ENCODE measurements at regions not wholly inside any gene's neighbourhood (a gene's known extent, or its start where the extent isn't known, plus 50 kb on each side); places are given as distances from the start of the nearest gene placed in this dataset.

DNA sequence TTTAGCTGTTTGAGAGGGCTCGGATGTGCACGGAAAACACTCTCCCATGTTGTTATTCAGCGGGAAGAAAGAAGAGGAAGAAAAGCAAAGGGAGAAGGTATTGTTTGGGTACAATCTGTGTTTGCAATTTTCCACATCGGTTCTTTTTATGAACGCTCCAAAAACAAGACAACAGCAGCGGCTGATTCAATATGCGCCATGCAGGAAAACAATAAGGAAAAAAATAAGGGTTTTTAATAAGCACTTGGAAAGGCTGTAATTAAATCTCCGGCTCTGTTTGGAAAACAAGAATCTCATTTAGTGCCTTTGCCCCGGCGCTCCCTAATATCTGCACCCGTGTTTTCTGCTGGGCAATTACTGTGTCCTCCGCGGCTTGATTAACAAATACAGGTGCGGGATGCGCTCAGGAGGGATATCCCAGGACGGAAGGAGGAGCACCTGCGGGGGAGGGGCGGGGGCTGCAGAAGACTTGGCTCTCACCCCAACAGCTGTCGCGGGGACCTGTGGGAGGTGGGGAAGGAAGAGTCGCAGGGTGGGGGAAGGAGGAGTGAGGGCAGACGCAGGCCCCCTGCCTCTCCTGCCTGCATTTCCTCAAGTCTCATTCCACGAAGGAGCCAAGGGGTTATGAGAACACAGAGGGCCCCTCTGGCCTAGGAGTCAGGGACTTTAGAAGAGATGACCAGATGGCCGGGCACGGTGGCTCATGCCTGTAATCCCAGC is 181.5 kb upstream of the PODXL start:
- no peak for DNase-seq (ENCODE audit: low read depth in 2 of 2)

DNA sequence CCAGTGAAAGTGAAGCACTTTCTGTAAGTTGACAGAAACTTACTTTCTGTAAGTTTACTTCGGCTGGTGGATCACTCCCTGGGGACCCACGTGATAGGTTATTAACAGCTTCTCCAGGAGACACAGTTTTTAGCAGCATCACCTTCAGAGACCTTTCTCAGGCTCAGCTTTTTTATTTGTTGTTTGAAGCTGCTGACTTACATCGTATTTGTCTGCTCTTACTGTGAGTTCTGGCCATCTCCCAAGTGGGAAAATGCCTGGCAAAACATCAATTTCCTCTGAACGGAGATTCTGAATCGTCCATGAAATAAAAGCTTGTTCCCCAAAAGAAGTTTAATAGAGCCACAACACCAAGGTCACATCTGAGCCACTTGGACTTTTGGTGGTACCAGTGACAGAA is 178.7 kb upstream of the PODXL start:
- peak in 1 of 2 donors; percentile 60 for DNase-seq (ENCODE audit: low read depth in 2 of 2)

DNA sequence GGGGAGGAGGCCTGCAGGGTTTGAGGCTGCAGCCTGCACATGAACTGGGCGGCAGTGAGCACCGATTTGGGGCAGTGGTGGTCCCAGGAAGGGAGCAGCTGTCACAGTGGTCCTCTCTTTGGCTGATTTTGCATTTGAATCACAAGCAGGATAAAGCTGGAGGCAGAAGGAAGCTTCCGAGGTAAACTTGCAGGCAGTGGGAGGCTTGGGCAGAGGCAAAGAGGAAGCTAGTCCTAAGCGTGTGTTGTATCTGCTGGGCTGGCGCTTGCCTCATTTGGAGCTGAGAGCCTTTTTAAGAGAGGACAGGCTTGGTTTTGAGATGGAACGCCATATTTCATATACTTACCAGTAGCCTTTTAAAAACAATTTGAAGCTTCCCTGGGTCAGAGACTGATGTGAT is 177.2 kb upstream of the PODXL start:
- no peak for DNase-seq (ENCODE audit: low read depth in 2 of 2)

DNA sequence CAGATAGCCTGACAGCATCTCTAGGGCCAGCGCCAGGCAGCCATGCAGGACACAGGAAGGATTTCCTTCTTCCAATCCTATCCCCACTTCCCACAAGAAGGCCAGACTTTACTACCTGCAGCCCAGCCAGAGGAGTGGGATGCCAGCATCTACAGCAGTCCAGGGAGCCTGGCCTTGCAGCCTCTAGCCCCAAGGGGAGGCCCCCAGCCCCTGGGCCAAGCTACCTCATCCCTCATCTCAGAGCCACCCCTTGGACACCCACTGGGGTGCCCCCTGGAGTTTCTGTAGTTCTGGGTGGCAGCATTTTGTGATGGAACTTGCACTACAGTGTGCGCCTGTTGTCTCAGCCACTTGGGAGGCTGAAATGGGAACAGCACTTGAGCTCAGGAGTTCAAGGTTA is 170.8 kb upstream of the PODXL start:
- DNase-seq (ENCODE audit: low read depth in 2 of 2), result no peak

DNA sequence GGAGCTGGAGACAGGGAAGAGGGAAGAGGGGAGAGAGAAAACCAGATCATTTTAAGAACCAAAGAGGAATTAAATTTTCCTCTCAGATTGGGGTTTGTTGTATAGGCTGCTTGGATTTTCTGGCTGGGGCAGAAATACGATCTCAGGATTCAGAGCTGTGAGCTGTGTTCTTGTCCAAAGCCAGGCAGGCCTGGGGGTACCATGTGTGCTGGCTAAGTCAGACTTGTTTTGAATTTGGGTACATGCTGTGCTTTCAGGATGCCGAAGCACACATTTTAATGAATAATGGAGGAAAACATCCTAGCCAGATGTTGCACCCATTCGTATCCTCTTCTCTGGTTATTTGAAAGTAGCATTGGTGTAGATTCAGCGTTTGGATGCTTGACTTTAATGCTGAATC is 170.3 kb upstream of the PODXL start:
- no peak for DNase-seq (ENCODE audit: low read depth in 2 of 2)

DNA sequence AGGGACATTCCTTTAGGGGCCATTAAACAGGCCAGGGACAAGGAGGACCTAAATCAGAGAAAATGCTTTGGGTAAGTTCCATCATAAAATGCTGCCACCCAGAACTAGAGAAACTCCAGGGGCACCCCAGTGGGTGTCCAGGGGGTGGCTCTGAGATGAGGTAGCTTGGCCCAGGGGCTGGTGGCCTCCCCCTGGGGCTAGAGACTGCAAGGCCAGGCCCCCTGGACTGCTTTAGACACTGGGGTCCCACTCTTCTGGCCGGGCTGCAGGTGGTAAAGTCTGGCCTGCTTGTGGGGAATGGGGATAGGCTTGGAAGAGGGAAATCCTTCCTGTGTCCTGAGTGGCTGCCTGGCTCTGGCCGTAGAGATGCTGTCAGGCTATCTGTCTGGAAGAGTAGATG is 169.6 kb upstream of the PODXL start:
- DNase-seq (ENCODE audit: low read depth in 2 of 2), result no peak

DNA sequence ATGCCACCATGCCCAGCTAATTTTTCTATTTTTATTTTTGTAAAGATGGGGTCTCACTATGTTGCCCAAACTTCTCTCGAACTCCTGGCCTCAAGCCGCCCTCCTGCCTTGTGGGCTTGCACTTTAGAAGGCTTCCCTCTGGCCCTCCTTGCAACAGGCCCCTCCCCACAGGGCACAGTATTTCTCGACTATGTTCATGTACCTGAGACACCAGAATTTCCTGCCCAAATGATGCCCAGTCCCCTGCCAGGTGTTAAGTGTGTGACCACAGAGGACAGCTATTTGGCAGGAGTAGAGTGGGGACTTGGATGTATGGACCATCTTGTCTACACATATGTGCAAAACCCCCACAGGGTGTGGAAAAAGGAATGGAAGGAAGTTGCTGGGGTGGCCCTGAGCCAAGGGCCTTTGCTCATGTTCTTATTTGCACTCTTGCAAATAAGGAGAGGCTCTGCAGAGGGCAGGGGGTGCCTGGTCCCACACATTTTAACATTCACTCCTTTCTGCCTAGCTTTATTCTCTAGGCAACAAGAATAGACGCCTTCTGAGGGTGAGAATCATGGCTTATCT is 168.4 kb upstream of the PODXL start:
- no peak for DNase-seq (ENCODE audit: low read depth in 2 of 2)

DNA sequence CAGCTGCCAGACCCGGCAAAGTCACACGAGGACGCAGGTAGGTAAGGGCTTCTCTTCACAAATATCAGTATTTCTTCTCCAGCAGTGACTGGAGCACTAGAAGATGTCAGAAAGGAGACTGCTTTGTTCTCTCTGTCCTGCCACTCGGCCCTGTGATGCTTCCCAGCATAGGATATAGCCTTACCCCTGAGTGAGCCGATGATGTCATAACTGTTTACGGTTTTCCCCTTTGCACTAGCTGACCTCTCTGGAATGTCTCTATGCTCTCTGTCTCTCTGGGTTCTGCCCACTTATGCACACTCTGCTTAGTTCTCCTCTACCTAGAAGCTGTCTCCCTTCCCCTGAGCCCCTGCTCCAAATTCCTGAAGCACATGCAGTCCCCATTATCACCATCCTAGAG is 167.5 kb upstream of the PODXL start:
- DNase-seq (ENCODE audit: low read depth in 2 of 2), result peak in 1 of 2 donors; percentile 32

DNA sequence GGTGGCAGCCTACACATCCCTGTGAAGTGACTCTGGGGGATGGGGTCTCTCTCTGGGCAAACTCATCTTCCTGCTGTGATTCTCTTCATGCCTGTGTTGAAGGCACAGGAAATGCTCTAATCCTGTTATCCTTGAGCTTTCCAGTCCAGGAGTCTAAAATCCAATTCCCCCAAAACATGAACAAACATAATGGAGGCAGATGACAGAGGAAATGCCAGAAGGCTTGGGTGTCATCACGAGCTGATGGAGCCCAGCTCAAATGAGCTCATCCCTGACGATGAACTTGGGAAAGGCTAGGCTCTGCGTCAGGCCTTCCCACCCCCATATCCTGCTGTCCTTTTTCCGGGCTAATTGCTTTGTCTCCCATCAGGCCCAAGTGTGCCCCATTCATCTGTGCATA is 165.9 kb upstream of the PODXL start:
- DNase-seq (ENCODE audit: low read depth in 2 of 2), result peak in 1 of 2 donors; percentile 6

DNA sequence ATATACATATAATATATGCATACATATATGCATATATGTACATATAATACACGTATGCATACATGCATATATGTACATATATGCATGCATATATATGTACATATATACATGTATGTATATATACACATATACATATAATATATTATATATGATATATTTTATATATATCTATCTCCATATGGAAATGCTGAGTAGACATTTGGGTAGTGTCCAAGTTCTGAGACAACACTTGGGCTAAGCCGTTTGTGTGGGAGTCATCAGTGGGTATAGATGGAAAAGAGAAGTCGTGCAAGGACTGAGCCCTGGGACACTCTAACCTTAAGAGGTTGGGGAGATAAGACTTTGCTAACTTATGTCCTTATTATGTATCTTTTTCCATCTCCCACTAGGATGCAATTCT is 165.2 kb upstream of the PODXL start:
- DNase-seq (ENCODE audit: low read depth in 2 of 2), result no peak

DNA sequence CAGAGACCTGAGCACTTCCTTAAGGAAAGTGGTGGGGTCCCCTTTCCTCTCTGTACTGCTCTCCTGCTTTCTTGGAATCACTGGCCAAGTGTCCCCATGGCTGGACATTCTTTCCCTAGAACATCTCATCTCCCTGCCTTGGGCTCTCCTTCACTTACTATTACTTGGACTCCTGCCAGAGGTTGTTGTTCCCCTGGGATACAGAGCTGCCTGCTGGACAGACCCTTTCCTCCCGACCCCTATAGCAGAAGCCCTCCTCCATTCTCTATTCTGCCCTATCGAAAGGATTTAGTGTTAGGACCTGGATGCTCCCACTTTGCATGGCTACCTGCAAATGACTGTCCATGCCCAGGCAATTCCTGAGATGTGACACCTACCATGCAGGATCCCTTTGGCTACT is 164.3 kb upstream of the PODXL start:
- DNase-seq (ENCODE audit: low read depth in 2 of 2), result no peak

DNA sequence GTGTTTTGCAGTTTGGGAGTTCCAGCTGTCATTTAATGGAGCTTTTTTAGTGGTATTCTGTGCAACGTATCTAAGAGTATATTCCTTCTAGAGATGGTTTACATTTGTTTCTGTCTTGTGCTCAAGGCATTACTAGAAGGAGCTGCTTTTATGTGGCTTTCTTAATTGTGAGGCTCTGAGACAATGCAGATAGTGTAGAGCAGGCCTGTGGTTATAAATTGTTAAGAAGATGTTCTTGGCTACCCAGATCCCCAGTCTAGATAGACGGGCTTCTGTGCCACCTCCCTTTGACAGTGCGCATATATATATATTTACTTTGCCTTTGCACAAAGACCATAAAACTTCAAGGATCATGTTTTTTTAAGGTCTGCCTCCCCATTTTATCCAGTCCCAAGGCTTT is 160.8 kb upstream of the PODXL start:
- DNase-seq (ENCODE audit: low read depth in 2 of 2), result no peak

DNA sequence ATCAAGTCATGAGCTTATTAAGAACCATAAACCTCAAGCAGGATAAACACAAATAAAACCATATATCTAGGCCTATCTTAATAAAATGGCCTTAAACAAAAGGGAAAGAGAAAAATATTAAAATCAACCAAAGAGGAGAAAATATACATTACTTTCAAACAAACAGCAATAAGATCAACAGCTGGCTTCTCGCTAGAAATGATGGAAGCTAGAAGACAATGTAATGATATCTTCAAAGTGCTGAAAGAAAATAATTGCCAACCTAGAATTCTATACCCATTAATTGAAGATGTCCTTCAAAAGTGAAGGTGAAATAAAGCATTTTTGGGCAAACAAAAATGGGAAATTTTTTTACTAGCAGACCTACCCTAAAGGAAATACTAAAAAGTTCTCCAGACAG is 142.9 kb upstream of the PODXL start:
- DNase-seq (ENCODE audit: low read depth in 2 of 2), result no peak

DNA sequence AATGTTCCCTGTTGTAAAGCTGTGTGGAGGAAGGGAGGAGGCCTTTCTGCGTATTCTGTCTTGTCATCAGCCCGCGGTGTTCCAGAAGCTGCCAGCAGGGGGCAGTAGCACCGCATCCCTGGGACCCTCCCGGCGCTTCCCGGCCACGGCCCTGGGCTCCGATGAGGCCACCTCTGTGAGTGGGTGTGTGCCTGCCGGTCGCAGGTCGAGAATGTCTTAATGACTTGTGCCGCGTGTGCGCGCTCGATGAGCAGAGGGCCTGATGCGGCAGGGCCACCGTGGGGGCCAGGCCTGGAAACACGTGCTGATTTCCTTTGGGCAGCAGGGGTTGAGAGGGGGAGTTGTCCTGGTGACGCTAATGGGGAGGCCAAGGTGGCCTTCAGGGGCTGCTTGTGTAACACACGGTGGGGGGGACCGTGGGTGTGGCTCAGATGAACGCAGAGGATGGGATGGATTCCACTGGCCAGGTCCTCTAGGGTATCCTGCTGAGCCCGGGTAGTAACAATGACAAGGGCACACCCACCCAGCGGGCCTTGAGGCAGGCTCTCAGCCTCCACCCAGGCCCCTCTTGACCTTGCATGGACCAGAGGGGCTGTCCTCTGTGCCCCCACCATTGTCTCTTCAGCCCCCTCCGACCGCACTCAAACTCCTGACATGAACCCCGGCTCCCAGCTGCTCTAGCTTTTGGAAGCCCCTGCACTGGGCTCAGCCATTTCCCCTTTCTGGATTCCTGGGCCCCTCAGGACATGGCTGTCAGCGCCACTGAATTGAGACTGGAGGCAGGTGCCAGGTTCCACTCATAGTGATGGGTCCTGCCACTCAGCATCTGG is 135.9 kb upstream of the PODXL start:
- peak; percentile 43 to 69 for DNase-seq (ENCODE audit: low read depth in 2 of 2)

DNA sequence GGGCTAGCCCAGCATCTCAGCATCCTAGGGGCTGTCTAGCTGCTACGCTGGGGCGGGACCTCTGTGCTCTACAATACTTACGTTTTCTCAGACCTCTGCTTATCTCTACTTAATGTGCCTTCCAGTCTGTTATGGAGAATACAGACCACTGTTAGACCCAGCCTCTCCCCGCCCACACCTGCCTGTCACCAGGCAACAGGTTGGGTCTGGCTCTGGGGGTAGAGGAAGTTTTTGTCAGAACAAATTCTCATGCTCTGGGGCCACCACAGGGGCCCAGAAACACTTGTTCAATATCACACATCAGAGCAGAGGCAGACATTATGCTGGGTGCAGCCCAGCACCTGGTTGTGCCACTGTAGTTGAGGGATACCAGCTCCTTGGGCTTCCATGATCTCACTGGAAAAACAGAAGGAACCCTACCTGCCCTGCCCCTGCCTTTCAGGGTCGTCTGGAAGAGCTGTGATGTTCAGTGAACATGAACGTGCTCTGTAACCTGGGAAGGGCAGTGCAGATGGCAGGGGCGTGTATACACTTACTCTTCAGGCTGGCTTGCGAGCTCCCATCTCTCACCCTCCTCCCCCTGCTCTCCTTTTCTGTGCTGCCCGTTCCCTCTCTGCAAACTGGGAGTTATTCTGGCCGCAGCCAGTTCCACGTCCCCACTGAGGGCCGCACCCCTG is 135.2 kb upstream of the PODXL start:
- DNase-seq (ENCODE audit: low read depth in 2 of 2), result no peak

DNA sequence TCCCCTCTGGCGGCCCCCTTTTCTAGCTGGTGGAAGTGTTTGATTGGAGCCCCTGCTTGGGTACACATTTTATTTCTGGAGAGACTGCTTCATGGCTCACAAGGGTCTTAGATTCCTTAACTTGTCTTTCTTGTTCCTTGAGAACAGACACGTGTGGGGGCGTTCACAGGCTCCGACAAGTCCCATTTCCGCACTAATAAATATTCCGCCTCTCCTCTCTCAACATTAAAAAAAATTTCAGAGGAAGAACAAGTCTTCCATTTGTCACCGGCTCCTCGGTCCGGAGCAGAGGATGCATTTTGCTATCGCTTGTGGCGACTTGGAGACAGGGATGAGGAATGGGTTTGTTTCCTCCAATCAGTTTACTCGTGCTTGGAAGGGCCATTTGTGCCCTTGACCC is 134.0 kb upstream of the PODXL start:
- DNase-seq (ENCODE audit: low read depth in 2 of 2), result no peak

DNA sequence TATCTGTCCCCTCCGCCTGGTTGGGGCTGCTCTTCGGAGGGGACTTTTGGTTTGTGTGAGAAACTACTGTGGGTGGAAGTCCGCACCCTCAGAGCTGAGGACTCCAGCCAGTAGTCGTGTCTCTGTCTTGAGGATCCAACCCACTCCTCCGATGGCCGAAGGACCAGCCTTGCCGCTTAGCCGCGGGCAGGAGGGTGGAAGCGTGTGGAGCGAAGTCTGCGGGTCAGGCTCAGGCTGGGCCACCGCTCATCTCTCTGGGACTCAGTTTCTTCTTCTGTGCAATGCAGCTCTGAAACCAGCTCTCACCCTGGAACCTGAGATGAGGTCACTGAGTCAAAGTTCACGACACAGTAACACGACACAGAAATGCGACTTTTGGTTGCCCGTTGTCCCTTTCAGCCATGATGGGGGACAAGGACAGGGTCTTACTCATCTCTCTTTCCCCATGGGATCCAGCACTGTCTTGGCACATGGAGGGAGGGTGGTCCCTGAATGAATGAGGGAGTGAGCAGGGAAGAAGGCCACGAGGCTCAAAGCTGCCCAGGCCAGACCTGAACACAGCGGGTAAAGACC is 133.3 kb upstream of the PODXL start:
- DNase-seq (ENCODE audit: low read depth in 2 of 2), result no peak

DNA sequence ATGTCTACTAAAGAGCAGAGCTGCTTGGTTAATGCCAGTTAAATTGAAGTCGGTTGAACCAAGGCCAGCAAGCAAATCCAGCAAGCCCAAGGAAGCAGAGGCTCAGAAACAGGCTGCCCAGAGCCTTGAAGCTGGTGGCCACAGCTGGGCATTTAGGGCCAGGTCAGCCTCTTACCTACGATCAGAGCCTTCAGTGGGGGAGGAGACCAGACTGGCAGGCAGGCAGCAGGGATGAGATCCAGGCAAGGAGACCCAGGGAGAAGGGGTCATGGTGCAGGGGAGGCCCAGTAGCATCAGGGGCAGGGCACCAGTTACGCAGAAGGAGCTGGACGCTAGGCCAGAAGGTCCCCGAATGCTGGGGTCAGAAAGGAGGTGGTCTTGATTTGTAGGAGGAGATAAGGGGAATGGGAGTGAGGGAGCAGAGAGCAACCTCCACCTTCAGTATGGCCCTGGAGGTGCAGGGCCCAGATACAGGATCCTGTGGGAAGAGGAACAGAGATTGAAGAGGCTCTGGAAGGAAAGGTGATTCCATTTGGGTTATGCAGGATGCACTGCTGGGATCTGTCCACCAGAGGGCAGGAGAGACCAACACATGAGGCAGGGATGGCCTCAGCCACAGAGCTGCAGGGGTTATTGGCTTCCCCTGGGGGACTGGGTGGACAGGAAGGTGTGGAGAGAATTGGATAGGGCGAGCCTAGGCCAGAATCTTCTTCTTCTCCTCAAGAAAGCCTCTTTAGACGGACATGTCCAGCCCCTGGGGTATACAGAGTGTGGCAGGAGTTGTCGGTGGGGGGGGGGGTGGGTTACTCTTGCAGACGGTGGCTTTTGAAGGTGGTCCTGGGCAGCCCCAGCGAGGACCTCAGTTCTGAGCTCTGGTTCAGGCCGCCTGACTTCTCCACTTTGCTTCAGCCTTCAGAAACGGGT is 132.6 kb upstream of the PODXL start:
- peak; percentile 62 to 73 for DNase-seq (ENCODE audit: low read depth in 2 of 2)

DNA sequence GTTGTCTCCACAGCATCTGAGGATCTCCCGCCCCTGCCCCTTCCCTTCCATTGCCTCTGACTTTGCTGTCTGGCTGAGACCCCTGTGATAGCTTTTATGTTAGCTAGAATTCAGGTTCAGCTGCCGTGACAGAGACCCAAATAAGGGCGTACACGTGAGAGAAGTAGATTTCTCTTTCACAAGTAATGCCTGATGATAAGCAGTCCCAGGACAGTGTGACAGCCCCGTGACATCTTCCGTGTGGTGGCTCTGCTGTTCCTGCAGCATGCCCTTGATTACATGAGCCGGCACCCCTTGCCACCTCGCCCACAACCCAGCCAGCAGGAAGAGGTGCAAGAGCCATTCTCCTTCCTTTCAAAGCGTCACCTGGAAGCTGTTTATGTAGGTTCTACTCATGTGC is 130.9 kb upstream of the PODXL start:
- no peak for DNase-seq (ENCODE audit: low read depth in 2 of 2)

DNA sequence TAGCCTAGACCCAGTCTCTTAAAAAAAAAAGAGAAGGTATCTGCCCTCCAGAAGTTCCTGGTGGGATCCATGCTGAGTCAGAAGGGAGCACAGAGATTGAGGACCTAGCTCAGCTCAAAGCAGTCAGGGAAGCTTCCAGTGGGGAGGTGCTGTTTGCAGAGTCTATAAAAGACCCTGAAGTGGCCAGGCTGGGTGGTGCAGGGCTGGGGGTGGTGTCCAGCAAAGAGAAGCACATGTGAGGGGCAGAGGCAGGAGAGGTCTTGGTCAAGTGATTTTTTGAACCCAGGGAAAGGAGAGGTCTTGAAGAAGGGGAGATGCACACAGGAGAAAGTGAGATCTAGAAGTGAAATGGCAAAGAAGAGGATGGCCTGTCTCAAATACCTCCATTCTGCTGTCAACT is 130.4 kb upstream of the PODXL start:
- DNase-seq (ENCODE audit: low read depth in 2 of 2), result no peak

Measured in lung microvascular endothelial cell (primary cell).